ENCODE measurements at regions not wholly inside any gene's neighbourhood (a gene's known extent, or its start where the extent isn't known, plus 50 kb on each side); places are given as distances from the start of the nearest gene placed in this dataset.

- Histone ChIP-seq H3K4me3 (ENCODE audit: insufficient read depth, low read depth, low read length) (no peak overlapping the region), H4K20me1 (ENCODE audit: insufficient read depth, low read length) (no peaks in the 10 kb centered on the region), H2BK20ac (ENCODE audit: low read depth, low read length) (no peak overlapping the region), H3K36me3 (ENCODE audit: control insufficient read depth, insufficient read depth, low read length) (no peaks in the 10 kb centered on the region), H2AFZ (replicated peaks; ENCODE audit: low read length, poor library complexity) (no peak overlapping the region), H3K14ac (replicated peaks; ENCODE audit: low read depth, low read length) (no peak overlapping the region), H3K27ac (ENCODE audit: insufficient read depth, low read length) (no peak overlapping the region), H4K8ac (ENCODE audit: low read depth in 2 of 2, low read length in 2 of 2) (no peak overlapping the region), H3K27me3 (ENCODE audit: control insufficient read depth, insufficient read depth, low read length) (peaks cover 1% of the 10 kb centered on the region), H3K4me1 (ENCODE audit: control insufficient read depth, insufficient read depth, low read length) (no peaks in the 10 kb centered on the region), H3K23ac (ENCODE audit: low read depth, low read length) (no peak overlapping the region), H3K18ac (ENCODE audit: low read depth, low read length) (no peak overlapping the region), H3K9me3 (ENCODE audit: control insufficient read depth, insufficient read depth, low read length) (no peaks in the 10 kb centered on the region), H4K91ac (ENCODE audit: insufficient read depth, low read depth, low read length) (no peak overlapping the region), H2BK120ac (ENCODE audit: low read depth, low read length) (no peak overlapping the region), H4K5ac (ENCODE audit: low read depth, low read length) (no peak overlapping the region), H3K9ac (ENCODE audit: low read depth, low read length) (no peak overlapping the region), H3K4ac (ENCODE audit: low read depth, low read length) (no peak overlapping the region), H2BK15ac (ENCODE audit: low read depth, low read length) (no peak overlapping the region), H3K56ac (ENCODE audit: extremely low read depth, insufficient read depth, low read length) (no peak overlapping the region), H3K9me1 (ENCODE audit: insufficient read depth, low read length) (no peaks in the 10 kb centered on the region), H3K79me1 (ENCODE audit: low read depth in 1 of 2, low read length in 2 of 2) (no peaks in the 10 kb centered on the region), H3K4me2 (ENCODE audit: low read depth, low read length) (no peak overlapping the region), H2AK9ac (replicated peaks; ENCODE audit: low read depth, low read length, poor library complexity) (no peak overlapping the region), H2AK5ac (ENCODE audit: low read depth, low read length) (no peak overlapping the region), H2BK5ac (ENCODE audit: low read depth, low read length, poor library complexity, severe bottlenecking) (no peak overlapping the region)
- intact Hi-C loops (cut with micrococcal nuclease) (no loop called here), dilution Hi-C loops (cut with HindIII; ENCODE audit: low sequenced_read_pairs, unreplicated experiment) (no loop called here), in situ Hi-C loops (cut with MboI; ENCODE audit: low sequenced_read_pairs) (loop anchor here (25.0 kb wide), 1 partner anchor 101 kb away; no protein-coding TSS in a partner anchor)
- TF ChIP-seq ELK1 (IDR thresholded peaks at IDR 0.05; ENCODE audit: borderline replicate concordance, low read depth, low read length) (no peak), RCOR1 (IDR thresholded peaks at IDR 0.05; ENCODE audit: insufficient replicate concordance, low read length) (no peak), FOS (IDR thresholded peaks at IDR 0.05; ENCODE audit: low read depth, low read length) (no peak), CHD1 (IDR thresholded peaks at IDR 0.05; ENCODE audit: low read depth, low read length) (no peak), CTCF (conservative IDR thresholded peaks at IDR 0.05; ENCODE audit: low read depth, low read length) (no peak), MXI1 (IDR thresholded peaks at IDR 0.05; ENCODE audit: borderline replicate concordance, low read depth, low read length) (no peak), RFX5 (IDR thresholded peaks at IDR 0.05; ENCODE audit: low read depth, low read length) (no peak), RAD21 (IDR thresholded peaks at IDR 0.05; ENCODE audit: low read length) (no peak), SMC3 (IDR thresholded peaks at IDR 0.05; ENCODE audit: low read depth, low read length) (no peak), MAFK (IDR thresholded peaks at IDR 0.05; ENCODE audit: low read depth, low read length) (no peak), BHLHE40 (IDR thresholded peaks at IDR 0.05; ENCODE audit: low read depth, low read length) (no peak), CEBPB (IDR thresholded peaks at IDR 0.05; ENCODE audit: low read depth, low read length) (no peak), USF2 (IDR thresholded peaks at IDR 0.05; ENCODE audit: low read depth, low read length) (no peak), POLR2A (IDR thresholded peaks at IDR 0.05; ENCODE audit: low read depth, low read length) (no peak), MAZ (IDR thresholded peaks at IDR 0.05; ENCODE audit: borderline replicate concordance, low read depth, low read length) (no peak), NFE2L2 (IDR thresholded peaks at IDR 0.05; ENCODE audit: low read depth, low read length) (no peak)
- ChIA-PET POLR2A (ENCODE audit: unreplicated experiment) (no interaction called here), CTCF (interaction anchor here (0.9 kb wide), 1 partner anchor 67 kb away, joined by 5 read pairs; no protein-coding TSS in a partner anchor)
- no CpG with 5 or more reads among the region's 2 CpGs for WGBS, 2 experiments (ENCODE audit: extremely low coverage in 2 of 2, insufficient read length in 1 of 2)
- no peak for DNase-seq
- no peak for ATAC-seq (ENCODE audit: low read depth)
- BruUV-seq (replicated peaks) = no TSS peak
Measured at GRCh38 chr4:38386654-38387188, 277.3 kb upstream of the KLF3 start.

All from IMR-90 (cell line).